ELF-1 (cell line): ENCODE measurements at regions not wholly inside any gene's neighbourhood (a gene's known extent, or its start where the extent isn't known, plus 50 kb on each side); places are given as distances from the start of the nearest gene placed in this dataset.
"Not testable (repeated sequence)": the region's sequence is repeated elsewhere in the genome, so short reads cannot be mapped to it uniquely, and the experiment has no call there.

ENCODE experiments used
- DNase-seq: peaks from one replicate; pipeline ENCODE4 v3.0.0-alpha.2; 2016; ENCODE audit warnings: low read depth, low spot score

DNA sequence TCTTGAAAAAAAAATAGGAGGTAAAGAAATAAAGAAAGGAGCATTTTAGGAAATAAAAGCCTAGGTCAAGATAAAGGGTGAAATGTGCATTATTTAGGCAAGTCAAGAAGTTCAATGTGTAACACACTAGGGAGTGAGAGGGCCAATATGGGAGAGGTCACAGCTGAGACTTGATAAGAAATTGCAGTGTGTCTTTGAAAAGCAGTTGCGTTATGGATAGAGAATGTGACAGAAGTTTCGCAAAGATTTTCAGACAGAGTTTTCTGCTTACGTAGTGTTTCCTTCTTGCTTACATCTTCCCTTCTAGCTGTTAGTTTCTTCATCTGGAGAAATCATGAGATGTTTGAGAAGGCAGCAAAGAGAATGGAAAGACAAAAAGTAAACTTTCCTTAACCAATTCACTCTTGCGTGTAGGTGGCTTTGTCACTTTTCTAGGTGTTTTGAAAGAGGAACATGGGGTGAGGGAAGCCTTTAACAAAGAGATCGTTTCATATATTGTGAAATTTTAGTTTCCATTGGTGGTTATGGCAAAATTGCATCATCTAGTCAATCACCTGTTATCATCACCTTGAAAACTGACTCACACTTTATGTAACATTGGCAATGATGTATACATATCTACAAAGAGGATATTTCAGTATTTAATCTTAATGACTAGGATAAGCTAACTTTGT, 975.5 kb downstream of the OLFM4 start:
- no peak for DNase-seq

DNA sequence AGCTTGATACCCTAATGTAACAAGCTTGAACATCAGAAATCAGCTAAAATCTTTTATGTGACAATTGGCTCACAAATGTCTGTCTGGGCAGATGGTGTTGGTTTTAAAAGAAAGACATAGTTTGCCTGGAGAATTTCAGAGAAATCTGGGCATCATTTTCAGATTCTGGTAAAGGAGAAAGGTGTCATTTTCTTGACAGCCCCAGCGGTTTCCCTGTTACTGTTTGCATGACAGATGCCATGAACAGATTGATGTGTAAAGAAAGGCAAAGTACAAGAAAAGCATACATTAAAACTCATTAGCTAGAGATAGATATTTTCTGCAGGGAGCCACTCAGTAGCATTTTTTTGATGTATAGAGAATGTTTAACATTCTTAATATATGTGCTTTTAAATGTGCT, 987.9 kb downstream of the OLFM4 start:
- no peak for DNase-seq

DNA sequence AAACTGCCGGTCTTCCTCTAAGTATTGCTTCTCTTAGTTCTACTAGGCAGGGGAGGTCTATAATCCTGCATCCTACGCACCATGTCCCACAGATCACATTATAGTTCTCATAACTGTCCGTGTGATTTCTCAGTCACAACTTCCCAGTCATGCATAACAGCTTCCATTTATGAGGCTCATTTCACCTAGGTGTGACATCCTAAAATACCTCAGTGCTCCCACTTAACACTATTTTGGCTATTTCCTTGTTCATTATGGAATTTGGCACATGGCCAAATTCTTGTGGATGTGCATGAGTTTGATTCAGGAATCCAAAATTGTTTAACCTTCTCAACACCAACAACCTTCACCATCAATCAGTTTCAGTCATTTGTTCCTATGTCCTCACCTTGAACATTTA, 989.9 kb downstream of the OLFM4 start:
- no peak for DNase-seq

DNA sequence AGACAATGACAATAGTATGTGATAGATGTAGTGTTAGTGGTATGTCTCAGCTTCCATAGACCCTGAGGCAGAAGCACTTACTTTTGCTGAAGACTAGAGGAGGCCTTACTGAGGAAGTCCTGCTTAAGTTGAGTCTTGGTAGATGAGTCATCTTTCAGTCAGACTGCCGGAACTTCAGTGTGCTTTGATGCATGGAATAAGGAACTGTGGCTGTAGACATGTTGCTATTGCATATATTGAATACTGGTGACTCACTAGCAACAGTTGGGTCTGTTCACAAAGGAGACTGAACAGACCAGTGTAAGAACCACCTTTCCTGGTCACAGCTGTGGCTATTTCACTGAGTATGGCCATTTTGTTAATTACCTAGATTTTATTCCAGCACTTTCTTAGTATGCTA, 1000.6 kb downstream of the OLFM4 start:
- DNase-seq: peak; percentile 17

DNA sequence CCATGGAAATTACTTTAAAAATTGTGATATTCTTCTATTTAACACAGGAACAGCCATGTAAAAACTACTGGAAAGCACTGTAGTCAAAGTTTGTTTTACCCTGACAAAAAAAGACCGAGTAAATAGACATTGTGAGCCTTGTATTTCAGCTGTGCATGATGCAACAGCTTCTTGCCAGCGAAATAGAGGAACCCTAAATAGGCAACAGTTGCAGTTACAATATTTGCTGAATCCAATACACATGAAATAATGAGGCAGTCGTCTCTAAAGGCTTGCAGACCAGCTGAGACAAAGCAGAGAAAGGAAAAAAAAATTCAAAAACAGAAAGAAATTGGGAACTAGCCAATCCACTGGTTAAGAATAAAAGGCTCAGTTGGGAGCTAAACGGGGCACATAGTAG, 1001.1 kb downstream of the OLFM4 start:
- DNase-seq: no peak

DNA sequence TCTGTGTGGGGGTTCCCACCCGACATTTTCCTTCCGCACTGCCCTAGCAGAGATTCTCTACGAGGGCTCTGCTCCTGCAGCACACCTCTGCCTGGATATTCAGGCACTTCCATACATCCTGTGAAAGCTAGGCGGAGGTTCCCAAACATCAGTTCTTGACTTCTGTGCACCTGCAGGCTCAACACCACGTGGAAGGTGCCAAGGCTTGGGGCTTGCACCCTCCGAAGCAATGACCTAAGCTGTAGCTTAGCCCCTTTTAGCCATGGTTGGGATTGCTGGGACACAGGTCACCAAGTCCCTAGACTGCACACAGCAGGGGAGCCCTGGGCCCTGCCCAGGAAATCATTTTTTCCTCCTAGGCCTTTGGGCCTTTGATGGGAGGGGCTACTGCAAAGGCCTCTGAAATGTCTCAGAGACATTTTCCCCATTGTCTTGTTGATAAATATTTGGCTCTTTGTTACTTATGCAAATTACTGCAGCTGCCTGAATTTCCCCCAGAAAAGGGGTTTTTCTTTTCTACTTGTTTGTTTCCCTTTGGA, 1004.8 kb downstream of the OLFM4 start:
- DNase-seq: no peak

DNA sequence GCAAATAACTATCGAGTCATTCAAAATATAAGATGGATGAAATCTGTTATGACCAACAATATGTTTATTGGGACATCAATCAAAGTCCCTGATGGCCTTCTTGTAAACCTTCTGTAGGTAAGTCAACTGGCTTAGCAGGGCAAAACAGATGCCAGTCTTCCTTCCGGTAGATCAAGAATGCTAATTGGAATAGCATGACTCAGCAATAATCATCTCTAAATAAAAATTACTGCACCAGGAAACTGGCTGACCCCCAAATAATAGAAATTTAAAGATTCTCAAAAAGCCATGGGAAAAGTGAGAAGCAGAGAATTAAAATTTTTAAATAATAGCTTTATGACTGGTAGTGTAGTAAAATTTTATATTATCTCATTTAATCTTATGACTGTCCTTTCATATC, 1005.4 kb downstream of the OLFM4 start:
- no peak for DNase-seq

DNA sequence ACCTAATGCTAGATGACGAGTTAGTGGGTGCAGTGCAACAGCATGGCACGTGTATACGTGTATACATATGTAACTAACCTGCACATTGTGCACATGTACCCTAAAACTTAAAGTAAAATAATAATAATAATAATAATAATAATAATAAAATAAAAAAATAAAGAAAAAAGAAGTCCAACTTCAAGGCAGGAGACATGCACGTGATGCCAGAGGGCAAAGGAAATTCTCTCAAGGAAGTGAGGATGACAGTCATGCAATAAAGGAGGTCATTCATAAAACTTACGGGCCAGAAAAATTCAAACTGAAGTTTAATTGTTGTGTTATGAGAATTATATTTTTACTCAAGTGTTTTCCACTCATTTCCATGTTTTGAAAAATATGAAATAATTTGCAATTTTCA, 1028.8 kb downstream of the OLFM4 start:
- DNase-seq: not testable (repeated sequence)

DNA sequence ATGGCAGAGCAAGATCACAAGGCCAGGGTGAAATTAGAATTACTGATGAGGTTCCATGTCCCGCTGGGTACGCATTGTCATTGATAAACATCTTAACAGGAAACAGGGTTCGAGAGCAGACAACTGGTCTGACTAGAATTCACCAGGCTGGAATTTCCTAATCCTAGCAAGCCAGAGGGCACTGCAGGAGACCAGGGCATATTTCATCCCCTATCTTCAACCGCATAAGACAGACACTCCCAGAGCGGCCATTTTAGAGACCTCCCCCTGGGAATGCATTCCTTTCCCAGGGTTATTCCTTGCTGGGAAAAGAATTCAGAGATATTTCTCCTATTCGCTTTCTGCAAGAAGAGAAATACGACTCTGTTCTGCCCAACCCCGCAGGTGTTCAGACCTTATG, 1041.3 kb downstream of the OLFM4 start:
- peak; percentile 39 for DNase-seq

DNA sequence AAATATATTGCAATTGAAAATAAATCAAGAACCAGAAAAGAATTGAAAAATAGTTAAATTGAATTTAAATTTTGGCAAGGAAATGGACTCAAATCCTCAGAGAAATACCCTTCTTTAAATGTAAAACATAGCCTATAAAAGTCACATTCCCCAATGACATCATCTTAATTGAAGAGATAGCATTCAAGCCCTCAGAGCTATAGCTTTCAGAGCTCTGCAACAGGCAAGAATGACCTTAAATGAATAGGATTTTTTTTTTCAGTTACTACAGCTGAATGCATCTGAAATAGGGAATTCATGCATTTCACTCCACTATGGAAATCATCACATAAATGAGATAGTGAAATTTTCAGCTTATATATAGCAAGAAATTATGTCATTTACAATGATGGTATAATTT, 1049.0 kb downstream of the OLFM4 start:
- no peak for DNase-seq

DNA sequence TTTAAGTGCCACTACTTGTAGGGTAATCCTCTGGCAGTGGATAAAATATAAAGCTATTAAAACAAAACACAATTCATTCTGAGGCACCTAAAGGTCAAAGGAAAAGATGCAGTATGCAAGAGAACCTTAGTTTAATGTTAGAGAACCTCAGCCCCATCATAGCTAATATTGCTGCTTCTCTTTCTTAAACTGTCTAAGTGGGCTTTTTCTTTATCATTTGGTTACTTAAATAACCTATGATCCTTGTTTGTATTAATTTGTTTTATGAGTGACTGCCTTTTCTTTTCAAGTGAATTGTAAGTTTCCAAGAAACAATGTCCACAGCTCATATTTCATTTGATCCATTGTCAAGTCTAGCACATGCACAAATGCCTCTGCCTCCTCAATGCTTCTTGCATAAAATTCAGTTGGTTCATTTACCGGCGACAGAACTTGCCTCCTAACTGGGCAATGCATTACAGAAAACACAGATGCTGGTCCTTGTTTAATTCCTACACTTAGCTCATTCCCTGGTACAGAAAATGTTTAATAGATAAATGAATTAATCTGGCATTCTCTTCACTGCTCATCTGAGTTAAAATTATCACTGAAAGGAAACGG, 1049.8 kb downstream of the OLFM4 start:
- no peak for DNase-seq

DNA sequence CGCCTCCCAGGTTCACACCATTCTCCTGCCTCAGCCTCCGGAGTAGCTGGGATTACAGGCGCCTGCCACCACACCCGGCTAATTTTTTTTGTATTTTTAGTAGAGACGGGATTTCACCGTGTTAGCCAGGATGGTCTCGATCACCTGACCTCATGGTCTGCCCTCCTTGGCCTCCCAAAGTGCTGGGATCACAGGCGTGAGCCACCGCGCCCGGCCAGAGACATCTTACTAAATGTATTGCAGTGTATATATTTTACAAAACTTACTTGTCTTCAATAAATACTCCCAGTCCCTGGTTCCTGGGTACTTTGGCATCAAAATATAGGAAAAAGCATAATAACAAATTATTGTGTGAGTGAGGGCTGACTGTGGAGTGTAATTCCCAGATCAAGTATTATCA, 1053.7 kb downstream of the OLFM4 start:
- DNase-seq: not testable (repeated sequence)

DNA sequence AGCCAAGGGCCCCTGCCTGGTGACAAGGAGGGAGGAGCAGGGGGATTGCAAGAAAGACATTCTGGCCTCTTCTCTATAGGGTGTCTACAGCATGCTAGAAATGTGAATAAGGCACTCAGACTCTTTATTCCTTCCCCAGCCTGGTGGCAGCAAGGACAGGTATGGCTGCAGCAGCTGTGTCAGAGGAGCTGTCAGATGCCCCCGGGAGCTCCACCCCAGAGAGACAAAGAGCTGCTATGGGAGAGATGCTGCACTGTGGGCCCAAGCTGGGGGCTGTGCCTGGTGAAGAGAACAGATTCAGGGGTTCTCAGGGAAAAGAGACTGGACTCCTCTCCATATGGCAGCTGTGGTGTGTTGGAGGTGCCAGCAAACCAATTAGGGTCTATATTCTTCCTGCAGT, 1063.3 kb downstream of the OLFM4 start:
- no peak for DNase-seq

DNA sequence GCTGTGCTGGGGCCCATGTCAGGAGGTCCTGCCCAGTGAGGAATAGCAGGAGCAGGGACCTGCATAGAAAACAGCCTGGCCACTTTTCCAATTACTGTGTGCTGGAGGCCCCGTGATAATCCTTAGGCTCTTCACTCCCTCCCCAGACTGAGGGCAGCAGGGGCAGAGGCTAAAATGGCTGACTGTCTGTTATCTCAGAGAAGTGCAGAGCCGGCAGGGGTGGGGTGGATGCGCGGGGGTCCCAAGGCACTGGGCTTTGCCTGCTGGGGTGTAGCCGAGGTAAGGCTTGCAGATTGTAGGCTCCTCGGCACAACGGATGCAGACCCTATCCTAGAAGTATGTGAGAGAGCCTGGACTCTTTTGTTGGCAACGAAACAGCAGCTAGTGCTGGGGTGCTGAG, 1064.1 kb downstream of the OLFM4 start:
- DNase-seq: no peak

DNA sequence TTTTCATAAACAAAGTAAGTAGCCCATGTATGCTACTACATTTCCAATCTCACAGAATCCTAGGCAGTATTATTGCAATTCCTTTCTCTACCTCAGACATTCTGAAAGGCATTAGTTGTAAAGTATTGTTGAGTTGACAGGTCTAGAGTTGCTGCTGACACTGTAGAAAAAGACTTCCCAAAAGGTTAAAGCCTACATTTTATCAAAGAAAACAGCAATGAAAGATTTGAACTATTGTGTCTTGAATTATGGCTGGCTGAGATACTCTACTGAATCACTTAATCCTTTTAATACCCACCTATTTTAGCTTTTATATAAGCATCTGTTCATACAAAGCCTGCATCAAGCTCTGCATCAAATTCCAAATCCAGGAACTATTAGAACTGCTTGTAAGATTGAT, 1082.0 kb downstream of the OLFM4 start:
- no peak for DNase-seq

DNA sequence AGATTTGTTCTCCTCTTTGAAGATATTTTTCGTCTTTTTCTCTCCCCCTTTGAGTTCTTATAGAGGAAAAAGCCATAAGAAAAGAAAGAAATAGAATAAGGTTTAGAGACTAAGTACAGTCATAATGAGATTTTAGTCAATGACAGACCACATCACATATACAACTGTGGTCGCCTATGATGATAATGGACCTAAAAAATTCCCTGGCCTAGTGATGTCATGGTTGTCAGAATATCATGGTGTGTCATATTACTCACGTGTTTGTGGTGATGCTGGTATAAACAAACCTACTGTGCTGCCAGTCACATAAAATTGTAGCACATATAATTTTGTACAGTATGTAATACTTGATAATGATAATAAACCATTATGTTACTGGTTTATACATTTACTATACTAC, 1096.1 kb downstream of the OLFM4 start:
- no peak for DNase-seq

DNA sequence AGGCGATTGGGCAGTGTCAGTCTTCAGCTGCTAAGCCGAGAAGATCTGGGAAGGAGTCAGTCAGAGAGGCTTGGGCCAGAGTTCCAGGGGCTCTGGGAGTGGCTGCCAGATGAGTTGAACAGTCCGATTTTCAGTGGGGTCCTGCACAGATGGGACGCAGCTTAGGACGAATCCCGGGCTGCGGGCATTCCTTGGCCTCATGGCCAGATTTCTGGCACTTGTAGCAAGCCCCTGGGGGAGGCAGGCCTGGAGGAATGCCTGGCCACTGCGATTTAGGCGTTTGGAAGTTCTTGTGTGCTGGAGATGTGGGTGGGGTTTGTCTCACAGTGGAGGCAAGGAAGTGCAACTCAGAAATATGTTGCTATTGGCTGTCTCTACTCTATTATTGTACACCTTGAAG, 1102.3 kb downstream of the OLFM4 start:
- DNase-seq: peak; percentile 24

DNA sequence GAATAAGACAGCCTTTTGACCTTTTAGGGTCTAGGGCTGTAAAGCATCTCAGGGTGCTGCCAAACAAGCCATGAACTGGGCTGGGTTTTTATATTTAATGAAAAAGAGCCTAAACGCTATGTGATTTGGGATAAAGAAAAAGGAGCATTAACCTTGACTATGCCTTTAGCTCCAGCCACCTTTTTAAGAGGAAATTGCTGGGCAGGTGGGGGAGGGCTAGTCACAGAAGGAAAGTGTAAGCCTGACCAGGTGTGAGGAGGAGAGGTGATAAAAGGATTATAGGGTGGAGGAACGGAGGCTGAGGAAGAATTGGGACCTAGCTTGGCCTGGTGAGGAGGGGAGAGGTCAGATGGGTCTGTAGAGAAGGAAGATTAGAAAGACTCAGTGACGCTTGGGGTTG, 1102.8 kb downstream of the OLFM4 start:
- not testable (repeated sequence) for DNase-seq

DNA sequence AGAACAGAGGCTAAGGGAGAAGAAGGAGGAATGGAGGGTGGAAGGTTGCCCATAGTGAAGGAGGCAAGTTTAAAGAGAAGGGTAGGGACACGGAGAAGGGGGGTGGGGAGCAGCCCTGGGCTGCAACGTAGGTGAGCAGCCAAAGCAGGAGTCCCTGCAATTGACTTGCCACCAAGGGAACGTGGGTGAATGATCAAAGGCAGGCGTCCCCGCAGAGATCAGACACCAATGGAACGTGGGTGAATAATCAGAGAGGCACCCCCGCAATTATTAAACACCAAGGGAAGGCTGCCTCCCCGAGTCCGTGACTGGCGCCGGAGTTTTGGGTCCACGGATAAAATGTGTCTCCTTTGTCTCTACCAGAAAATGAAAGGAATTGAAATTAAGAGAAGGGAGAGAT, 1103.5 kb downstream of the OLFM4 start:
- not testable (repeated sequence) for DNase-seq

DNA sequence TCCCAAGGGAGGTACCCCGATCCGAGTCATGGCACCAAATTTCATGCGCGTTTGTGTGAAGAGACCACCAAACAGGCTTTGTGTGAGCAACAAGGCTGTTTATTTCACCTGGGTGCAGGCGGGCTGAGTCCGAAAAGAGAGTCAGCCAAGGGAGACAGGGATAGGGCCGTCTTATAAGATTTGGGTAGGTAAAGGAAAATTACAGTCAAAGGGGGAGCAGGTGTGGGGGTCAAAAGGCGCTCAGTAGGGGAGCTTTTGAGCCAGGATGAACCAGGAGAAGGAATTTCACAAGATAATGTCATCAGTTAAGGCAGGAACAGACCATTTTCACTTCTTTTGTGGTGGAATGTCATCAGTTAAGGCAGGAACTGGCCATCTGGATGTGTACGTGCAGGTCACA, 1104.1 kb downstream of the OLFM4 start:
- DNase-seq: peak; percentile 44

DNA sequence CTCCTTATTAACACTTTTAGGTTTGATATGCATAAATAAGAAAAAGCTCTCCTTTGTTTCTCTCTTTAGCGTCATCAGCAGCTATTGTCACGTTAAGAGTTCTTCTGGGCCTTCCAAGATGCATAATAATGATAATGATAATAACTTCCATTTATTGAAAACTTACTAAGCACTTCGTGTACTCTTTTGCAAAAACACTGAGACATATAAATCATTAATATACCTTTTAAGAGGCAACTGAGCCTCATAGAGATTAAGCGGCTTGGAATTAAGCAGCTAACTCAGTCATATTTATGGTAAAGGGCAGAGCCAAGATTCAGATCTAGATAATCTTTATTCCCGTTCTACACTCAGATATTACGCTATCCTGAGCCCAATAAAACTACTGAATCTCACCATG, 1105.1 kb downstream of the OLFM4 start:
- no peak for DNase-seq

DNA sequence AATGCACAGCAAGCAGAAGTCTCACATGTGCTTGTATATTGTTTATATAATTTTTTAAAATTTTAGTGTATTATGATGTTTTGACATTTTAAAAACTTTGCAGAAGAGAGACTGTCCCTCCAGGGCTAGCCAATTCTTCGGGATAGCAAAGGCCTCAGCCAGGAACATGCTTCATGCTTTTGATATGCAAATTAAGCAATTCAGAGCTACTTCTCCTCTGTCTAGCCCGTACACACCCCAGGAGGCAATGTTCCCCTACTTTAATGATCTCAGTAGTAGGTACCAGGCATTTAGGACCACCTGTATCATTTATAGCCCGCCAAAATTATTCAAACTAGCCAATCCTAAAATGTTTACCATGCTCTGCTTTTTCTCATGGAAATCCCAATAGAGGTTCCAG, 1116.2 kb downstream of the OLFM4 start:
- DNase-seq: peak; percentile 16

DNA sequence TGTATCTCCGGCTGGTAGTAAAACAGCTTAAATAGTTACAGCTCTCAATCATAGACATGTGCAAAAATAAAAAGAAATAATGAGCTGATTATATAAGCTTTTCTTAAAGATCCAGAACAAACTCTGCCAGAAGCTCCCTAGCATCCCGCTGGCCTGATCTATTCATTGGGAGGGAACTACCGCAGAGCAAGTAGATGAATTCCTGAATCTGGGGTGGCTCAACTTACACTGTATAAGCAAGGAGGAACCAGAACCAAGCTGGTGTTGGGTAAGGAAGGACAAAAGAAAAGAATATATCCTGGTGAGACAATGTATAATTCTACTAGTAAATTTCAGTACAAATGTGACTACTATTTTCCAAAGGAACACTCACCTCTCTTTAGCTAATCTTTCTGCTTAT, 1122.2 kb downstream of the OLFM4 start:
- DNase-seq: no peak

DNA sequence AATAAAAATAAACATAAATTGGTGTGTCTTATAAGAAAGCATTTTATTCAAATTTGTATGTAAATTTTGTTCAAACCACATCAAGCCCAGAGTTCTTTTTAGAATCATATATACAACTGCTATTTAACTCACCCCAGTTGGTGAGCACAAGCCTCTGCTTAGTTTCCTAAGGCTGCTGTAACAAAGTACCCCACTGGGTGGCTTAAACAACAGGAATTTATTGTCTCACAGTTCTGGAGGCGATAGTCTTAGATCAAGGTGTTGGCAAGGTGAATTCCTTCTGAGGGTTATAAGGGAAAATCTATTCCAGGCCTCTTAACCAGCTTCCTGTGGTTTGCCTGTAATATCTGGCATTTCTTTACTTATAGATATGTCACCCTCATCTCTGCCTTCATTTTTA, 1133.5 kb downstream of the OLFM4 start:
- DNase-seq: peak; percentile 27
